ENCODE measurements at regions not wholly inside any gene's neighbourhood (a gene's known extent, or its start where the extent isn't known, plus 50 kb on each side); places are given as distances from the start of the nearest gene placed in this dataset.

- Histone ChIP-seq H3K4me2 (ENCODE audit: control insufficient read depth, extremely low read depth, insufficient read depth, low read depth, low read length) (no peak overlapping the region), H3K4me1 (ENCODE audit: control insufficient read depth, extremely low read depth, insufficient read depth, low read length) (no peaks in the 10 kb centered on the region), H3K9me1 (ENCODE audit: control insufficient read depth, extremely low read depth, insufficient read depth, low read length) (no peaks in the 10 kb centered on the region), H4K20me1 (ENCODE audit: control insufficient read depth, extremely low read depth, insufficient read depth, low read length) (no peaks in the 10 kb centered on the region), H3K9me3 (ENCODE audit: control insufficient read depth, low read depth, low read length) (no peaks in the 10 kb centered on the region), H3K79me2 (ENCODE audit: control insufficient read depth, insufficient read depth, low read length) (no peaks in the 10 kb centered on the region), H3K27me3 (ENCODE audit: control insufficient read depth, extremely low read depth, insufficient read depth, low read length) (no peaks in the 10 kb centered on the region), H3K36me3 (ENCODE audit: control insufficient read depth in 2 of 2, extremely low read depth in 1 of 2, insufficient read depth in 2 of 2, low read length in 2 of 2) (no peaks in the 10 kb centered on the region), H3K9ac (ENCODE audit: control insufficient read depth, extremely low read depth, insufficient read depth, low read length) (no peak overlapping the region), H2AFZ (ENCODE audit: control insufficient read depth, low read length) (no peak overlapping the region), H3K4me3 (ENCODE audit: control insufficient read depth in 2 of 3, extremely low read depth in 1 of 3, insufficient read depth in 2 of 3, low read depth in 1 of 3, low read length in 3 of 3) (no peak overlapping the region), H3K27ac (ENCODE audit: control insufficient read depth, insufficient read depth, low read length) (no peak overlapping the region)
- dilution Hi-C loops (cut with MboI; ENCODE audit: extremely low pct_ligation_motif_present, low sequenced_read_pairs): no loop called here
- FAIRE-seq: no peak
- TF ChIP-seq CTCF (optimal IDR thresholded peaks at IDR 0.05 in 1 of 3, IDR thresholded peaks at IDR 0.05 in 1 of 3, conservative IDR thresholded peaks at IDR 0.05 in 1 of 3; ENCODE audit: extremely low read depth in 1 of 3, insufficient read depth in 2 of 3, low read length in 3 of 3) (no peak), EZH2 (IDR thresholded peaks at IDR 0.05; ENCODE audit: low read length) (no peak)
- DNase-seq (ENCODE audit: low read depth, low spot score): no peak
Measured at GRCh38 chr5:118687661-118688621, 300.4 kb downstream of the DTWD2 start.

- Histone ChIP-seq H2AFZ (ENCODE audit: control insufficient read depth, low read length) (no peak overlapping the region), H3K9ac (ENCODE audit: control insufficient read depth, extremely low read depth, insufficient read depth, low read length) (no peak overlapping the region), H3K9me3 (ENCODE audit: control insufficient read depth, low read depth, low read length) (no peaks in the 10 kb centered on the region), H4K20me1 (ENCODE audit: control insufficient read depth, extremely low read depth, insufficient read depth, low read length) (no peaks in the 10 kb centered on the region), H3K27me3 (ENCODE audit: control insufficient read depth, extremely low read depth, insufficient read depth, low read length) (no peaks in the 10 kb centered on the region), H3K79me2 (ENCODE audit: control insufficient read depth, insufficient read depth, low read length) (no peaks in the 10 kb centered on the region), H3K9me1 (ENCODE audit: control insufficient read depth, extremely low read depth, insufficient read depth, low read length) (no peaks in the 10 kb centered on the region), H3K4me3 (ENCODE audit: control insufficient read depth in 2 of 3, extremely low read depth in 1 of 3, insufficient read depth in 2 of 3, low read depth in 1 of 3, low read length in 3 of 3) (no peak overlapping the region), H3K27ac (ENCODE audit: control insufficient read depth, insufficient read depth, low read length) (no peak overlapping the region), H3K4me2 (ENCODE audit: control insufficient read depth, extremely low read depth, insufficient read depth, low read depth, low read length) (no peak overlapping the region), H3K4me1 (ENCODE audit: control insufficient read depth, extremely low read depth, insufficient read depth, low read length) (no peaks in the 10 kb centered on the region), H3K36me3 (ENCODE audit: control insufficient read depth in 2 of 2, extremely low read depth in 1 of 2, insufficient read depth in 2 of 2, low read length in 2 of 2) (no peaks in the 10 kb centered on the region)
- TF ChIP-seq CTCF (optimal IDR thresholded peaks at IDR 0.05 in 1 of 3, IDR thresholded peaks at IDR 0.05 in 1 of 3, conservative IDR thresholded peaks at IDR 0.05 in 1 of 3; ENCODE audit: extremely low read depth in 1 of 3, insufficient read depth in 2 of 3, low read length in 3 of 3): no peak
- TF ChIP-seq EZH2 (IDR thresholded peaks at IDR 0.05; ENCODE audit: low read length): no peak
- dilution Hi-C loops (cut with MboI; ENCODE audit: extremely low pct_ligation_motif_present, low sequenced_read_pairs): no loop called here
- DNase-seq (ENCODE audit: low read depth, low spot score) (no peak), FAIRE-seq (no peak)
Measured at GRCh38 chr5:118687100-118687499, 301.2 kb downstream of the DTWD2 start.

All from keratinocyte (primary cell).